ENCODE measurements at regions not wholly inside any gene's neighbourhood (a gene's known extent, or its start where the extent isn't known, plus 50 kb on each side); places are given as distances from the start of the nearest gene placed in this dataset.

- Histone ChIP-seq H3K79me1 (ENCODE audit: low read length) (no peaks in the 10 kb centered on the region), H3K4me1 (ENCODE audit: control insufficient read depth, low read depth, low read length) (no peaks in the 10 kb centered on the region), H3K27me3 (ENCODE audit: insufficient read depth, low read length, poor library complexity) (no peaks in the 10 kb centered on the region), H2BK15ac (replicated peaks; ENCODE audit: low read depth) (no peak overlapping the region), H3K79me2 (ENCODE audit: control insufficient read depth, insufficient read depth, low read length) (no peaks in the 10 kb centered on the region), H4K8ac (ENCODE audit: low read depth, low read length) (no peak overlapping the region), H4K5ac (ENCODE audit: low read length) (no peak overlapping the region), H3K4me2 (ENCODE audit: low read length) (no peak overlapping the region), H3K27ac (ENCODE audit: low read depth, low read length) (no peak overlapping the region), H2BK5ac (ENCODE audit: low read length) (no peak overlapping the region), H2AK5ac (ENCODE audit: low read length) (no peak overlapping the region), H3K9ac (ENCODE audit: low read length) (no peak overlapping the region), H3K36me3 (ENCODE audit: control insufficient read depth, insufficient read depth, low read length) (no peaks in the 10 kb centered on the region), H3K23ac (ENCODE audit: low read length) (no peak overlapping the region), H3K56ac (ENCODE audit: low read length) (no peak overlapping the region), H3K4me3 (ENCODE audit: low read length) (no peak overlapping the region), H3K4ac (ENCODE audit: low read depth, low read length) (no peak overlapping the region), H2BK120ac (ENCODE audit: low read depth, low read length) (no peak overlapping the region), H3K18ac (ENCODE audit: low read length) (no peak overlapping the region)
- no peak for DNase-seq
- no CpG with 5 or more reads among the region's 5 CpGs for WGBS (ENCODE audit: extremely low coverage, insufficient coverage, low lambda C conversion rate)
These were observed 80.5 kb upstream of the SPATS2L start for GRCh38 chr2:200225951-200226350.

- no peak overlapping the region for H3K27ac ChIP-seq (ENCODE audit: low read depth, low read length)
- H3K56ac ChIP-seq (ENCODE audit: low read length) = no peak overlapping the region
- H3K9ac ChIP-seq (ENCODE audit: low read length) = no peak overlapping the region
- no peak overlapping the region for H2BK5ac ChIP-seq (ENCODE audit: low read length)
- H3K4me1 ChIP-seq (ENCODE audit: control insufficient read depth, low read depth, low read length) = no peaks in the 10 kb centered on the region
- no peak overlapping the region for H4K5ac ChIP-seq (ENCODE audit: low read length)
- no peaks in the 10 kb centered on the region for H3K27me3 ChIP-seq (ENCODE audit: insufficient read depth, low read length, poor library complexity)
- WGBS (ENCODE audit: extremely low coverage, insufficient coverage, low lambda C conversion rate) = 100% methylated on average over 1 of the region's 6 CpGs
- no peak overlapping the region for H2BK120ac ChIP-seq (ENCODE audit: low read depth, low read length)
- no peaks in the 10 kb centered on the region for H3K79me2 ChIP-seq (ENCODE audit: control insufficient read depth, insufficient read depth, low read length)
- H2AK5ac ChIP-seq (ENCODE audit: low read length) = no peak overlapping the region
- no peak overlapping the region for H2BK15ac ChIP-seq (replicated peaks; ENCODE audit: low read depth)
- no peak overlapping the region for H3K23ac ChIP-seq (ENCODE audit: low read length)
- H3K4me3 ChIP-seq (ENCODE audit: low read length) = no peak overlapping the region
- H3K4me2 ChIP-seq (ENCODE audit: low read length) = no peak overlapping the region
- no peaks in the 10 kb centered on the region for H3K79me1 ChIP-seq (ENCODE audit: low read length)
- no peak overlapping the region for H3K4ac ChIP-seq (ENCODE audit: low read depth, low read length)
- no peak overlapping the region for H4K8ac ChIP-seq (ENCODE audit: low read depth, low read length)
- H3K36me3 ChIP-seq (ENCODE audit: control insufficient read depth, insufficient read depth, low read length) = no peaks in the 10 kb centered on the region
- DNase-seq = no peak
- no peak overlapping the region for H3K18ac ChIP-seq (ENCODE audit: low read length)
These were observed 79.8 kb upstream of the SPATS2L start for GRCh38 chr2:200226451-200227426.

DNA sequence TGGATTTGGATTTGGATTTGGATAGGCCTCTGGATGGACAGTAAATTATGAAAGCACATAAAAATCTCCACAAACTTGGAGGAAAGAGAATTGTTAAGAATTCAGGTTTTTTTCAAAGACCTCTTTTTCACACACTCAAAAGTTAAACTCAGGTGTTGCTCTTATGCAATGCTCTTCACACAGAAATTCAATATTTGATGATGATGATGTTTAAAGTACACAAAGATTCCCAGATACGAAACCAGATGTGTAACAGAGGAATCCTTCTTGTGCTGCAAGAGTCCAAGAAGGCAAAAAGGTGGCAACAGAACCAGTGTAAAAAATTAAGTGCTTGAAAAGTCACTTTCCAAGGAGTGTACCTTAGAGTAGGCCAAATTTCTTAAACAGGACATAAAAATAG, 75.8 kb upstream of the SPATS2L start:
- Histone ChIP-seq H2BK5ac (ENCODE audit: low read length) (no peak overlapping the region), H3K79me2 (ENCODE audit: control insufficient read depth, insufficient read depth, low read length) (no peaks in the 10 kb centered on the region)

GRCh38 chr2:200235533-200235932, 71.0 kb upstream of the SPATS2L start:
- H2BK5ac ChIP-seq (ENCODE audit: low read length) = no peak overlapping the region
- no peak overlapping the region for H3K27ac ChIP-seq (ENCODE audit: low read depth, low read length)
- peaks cover 6% of the 10 kb centered on the region for H3K4me1 ChIP-seq (ENCODE audit: control insufficient read depth, low read depth, low read length)
- no peak overlapping the region for H3K56ac ChIP-seq (ENCODE audit: low read length)
- no peak overlapping the region for H3K4me2 ChIP-seq (ENCODE audit: low read length)
- H2BK120ac ChIP-seq (ENCODE audit: low read depth, low read length) = no peak overlapping the region
- no peaks in the 10 kb centered on the region for H3K27me3 ChIP-seq (ENCODE audit: insufficient read depth, low read length, poor library complexity)
- H3K4ac ChIP-seq (ENCODE audit: low read depth, low read length) = no peak overlapping the region
- H4K8ac ChIP-seq (ENCODE audit: low read depth, low read length) = no peak overlapping the region
- H3K9ac ChIP-seq (ENCODE audit: low read length) = no peak overlapping the region
- H2BK15ac ChIP-seq (replicated peaks; ENCODE audit: low read depth) = no peak overlapping the region
- H4K5ac ChIP-seq (ENCODE audit: low read length) = no peak overlapping the region
- no peak overlapping the region for H3K4me3 ChIP-seq (ENCODE audit: low read length)
- H3K79me2 ChIP-seq (ENCODE audit: control insufficient read depth, insufficient read depth, low read length) = no peaks in the 10 kb centered on the region
- no peaks in the 10 kb centered on the region for H3K79me1 ChIP-seq (ENCODE audit: low read length)
- no CpG with 5 or more reads among the region's 1 CpG for WGBS (ENCODE audit: extremely low coverage, insufficient coverage, low lambda C conversion rate)
- no peak overlapping the region for H3K18ac ChIP-seq (ENCODE audit: low read length)
- no peaks in the 10 kb centered on the region for H3K36me3 ChIP-seq (ENCODE audit: control insufficient read depth, insufficient read depth, low read length)
- H3K23ac ChIP-seq (ENCODE audit: low read length) = no peak overlapping the region
- H2AK5ac ChIP-seq (ENCODE audit: low read length) = no peak overlapping the region
- no peak for DNase-seq

More for the DNA sequence above, 75.8 kb upstream of the SPATS2L start:
- H3K36me3 ChIP-seq (ENCODE audit: control insufficient read depth, insufficient read depth, low read length) = no peaks in the 10 kb centered on the region
- H3K4ac ChIP-seq (ENCODE audit: low read depth, low read length) = no peak overlapping the region
- H2BK15ac ChIP-seq (replicated peaks; ENCODE audit: low read depth) = no peak overlapping the region
- no peak overlapping the region for H3K4me2 ChIP-seq (ENCODE audit: low read length)
- H2AK5ac ChIP-seq (ENCODE audit: low read length) = no peak overlapping the region
- no peaks in the 10 kb centered on the region for H3K79me1 ChIP-seq (ENCODE audit: low read length)
- H4K5ac ChIP-seq (ENCODE audit: low read length) = no peak overlapping the region
- no peak overlapping the region for H3K9ac ChIP-seq (ENCODE audit: low read length)
- no CpG with 5 or more reads among the region's 1 CpG for WGBS (ENCODE audit: extremely low coverage, insufficient coverage, low lambda C conversion rate)
- H3K56ac ChIP-seq (ENCODE audit: low read length) = no peak overlapping the region
- no peak overlapping the region for H3K18ac ChIP-seq (ENCODE audit: low read length)
- no peak overlapping the region for H3K27ac ChIP-seq (ENCODE audit: low read depth, low read length)
- no peak overlapping the region for H2BK120ac ChIP-seq (ENCODE audit: low read depth, low read length)
- H4K8ac ChIP-seq (ENCODE audit: low read depth, low read length) = no peak overlapping the region
- H3K27me3 ChIP-seq (ENCODE audit: insufficient read depth, low read length, poor library complexity) = no peaks in the 10 kb centered on the region
- no peak for DNase-seq
- no peak overlapping the region for H3K4me3 ChIP-seq (ENCODE audit: low read length)
- H3K23ac ChIP-seq (ENCODE audit: low read length) = no peak overlapping the region
- H3K4me1 ChIP-seq (ENCODE audit: control insufficient read depth, low read depth, low read length) = no peaks in the 10 kb centered on the region

DNA sequence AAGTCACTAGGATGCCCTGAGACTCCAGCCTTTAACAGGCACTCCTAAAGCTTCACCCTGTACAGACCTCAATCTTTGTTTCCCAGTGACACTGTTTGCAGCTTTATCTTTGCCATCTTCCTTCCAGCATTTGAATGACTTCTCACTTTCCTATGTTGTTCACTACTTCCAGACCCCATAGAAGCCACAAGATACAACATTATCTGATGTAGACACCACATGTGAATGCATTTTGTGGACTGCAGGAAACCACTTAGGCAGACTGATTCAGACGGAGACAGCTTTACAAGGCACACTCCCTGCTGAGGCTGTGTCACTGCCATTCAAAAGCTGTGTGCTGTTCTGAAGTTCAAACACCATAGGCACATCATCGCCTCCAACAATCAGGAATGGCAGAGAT, 67.3 kb upstream of the SPATS2L start:
- peak overlapping the region; percentile 76 for H3K27ac ChIP-seq (ENCODE audit: low read depth, low read length)
- no peak overlapping the region for H4K8ac ChIP-seq (ENCODE audit: low read depth, low read length)
- peak overlapping the region; percentile 88 for H2BK120ac ChIP-seq (ENCODE audit: low read depth, low read length)
- H3K79me1 ChIP-seq (ENCODE audit: low read length) = no peaks in the 10 kb centered on the region
- H3K4me1 ChIP-seq (ENCODE audit: control insufficient read depth, low read depth, low read length) = peaks cover 6% of the 10 kb centered on the region
- no peak overlapping the region for H4K5ac ChIP-seq (ENCODE audit: low read length)
- H2BK15ac ChIP-seq (replicated peaks; ENCODE audit: low read depth) = no peak overlapping the region
- H3K27me3 ChIP-seq (ENCODE audit: insufficient read depth, low read length, poor library complexity) = no peaks in the 10 kb centered on the region
- H2BK5ac ChIP-seq (ENCODE audit: low read length) = no peak overlapping the region
- peak overlapping the region; percentile 66 for H3K56ac ChIP-seq (ENCODE audit: low read length)
- no peak overlapping the region for H3K4me3 ChIP-seq (ENCODE audit: low read length)
- peak overlapping the region; percentile 94 for H3K18ac ChIP-seq (ENCODE audit: low read length)
- whole genome bisulfite sequencing (ENCODE audit: extremely low coverage, insufficient coverage, low lambda C conversion rate) = no CpG with 5 or more reads among the region's 2 CpGs
- DNase-seq = peak; percentile 95
- H2AK5ac ChIP-seq (ENCODE audit: low read length) = no peak overlapping the region
- H3K4ac ChIP-seq (ENCODE audit: low read depth, low read length) = no peak overlapping the region
- no peaks in the 10 kb centered on the region for H3K36me3 ChIP-seq (ENCODE audit: control insufficient read depth, insufficient read depth, low read length)
- no peak overlapping the region for H3K9ac ChIP-seq (ENCODE audit: low read length)
- no peaks in the 10 kb centered on the region for H3K79me2 ChIP-seq (ENCODE audit: control insufficient read depth, insufficient read depth, low read length)
- no peak overlapping the region for H3K4me2 ChIP-seq (ENCODE audit: low read length)
- no peak overlapping the region for H3K23ac ChIP-seq (ENCODE audit: low read length)

Data from mesendoderm (in vitro differentiated cells).